Liver (tissue), 8 donors: ENCODE measurements at regions not wholly inside any gene's neighbourhood (a gene's known extent, or its start where the extent isn't known, plus 50 kb on each side); places are given as distances from the start of the nearest gene placed in this dataset.

Experiments used
- DNase-seq: peaks from one replicate; pipeline ENCODE4 v3.0.0-alpha.2; 2017; ENCODE audit warnings: low spot score
- H3K27ac ChIP-seq, 2 donors: one replicate each; pipeline ENCODE4 v1.7.0; 2013; ENCODE audit warnings: inconsistent platforms in 2 of 2, low read length in 2 of 2, control low read depth in 1 of 2, low read depth in 1 of 2, mild to moderate bottlenecking in 1 of 2
- H3K27me3 ChIP-seq, 4 donors: one replicate each; pipeline versions ENCODE4 v1.6.1 to v1.7.0; 2013; ENCODE audit warnings: low read length in 3 of 4, inconsistent platforms in 1 of 4, mild to moderate bottlenecking in 1 of 4, moderate library complexity in 1 of 4; ENCODE audit not compliant: control insufficient read depth in 4 of 4, insufficient read depth in 4 of 4
- H3K36me3 ChIP-seq, 4 donors: one replicate each; pipeline versions ENCODE4 v1.6.1 to v1.7.0; 2013; ENCODE audit warnings: low read length in 3 of 4, mild to moderate bottlenecking in 3 of 4, low read depth in 1 of 4, moderate library complexity in 1 of 4; ENCODE audit not compliant: control insufficient read depth in 4 of 4, insufficient read depth in 3 of 4
- H3K4me1 ChIP-seq, 4 donors: one replicate each; pipeline versions ENCODE4 v1.6.1 to v1.7.0; 2013; ENCODE audit warnings: low read length in 3 of 4, mild to moderate bottlenecking in 3 of 4, moderate library complexity in 1 of 4; ENCODE audit not compliant: control insufficient read depth in 4 of 4, insufficient read depth in 4 of 4
- H3K4me3 ChIP-seq, 3 donors: one replicate each; pipeline versions ENCODE4 v1.6.1 to v1.7.0; 2013; ENCODE audit warnings: low read length in 3 of 3, control low read depth in 1 of 3, low read depth in 1 of 3, mild to moderate bottlenecking in 1 of 3
- H3K9ac ChIP-seq, 2 donors: one replicate each; pipeline ENCODE4 v1.7.0; 2013; ENCODE audit warnings: low read length in 2 of 2, mild to moderate bottlenecking in 2 of 2, moderate library complexity in 2 of 2, control low read depth in 1 of 2, low read depth in 1 of 2
- H3K9me3 ChIP-seq, 4 donors: one replicate each; pipeline versions ENCODE4 v1.6.1 to v1.7.0; 2013; ENCODE audit warnings: low read length in 3 of 4; ENCODE audit not compliant: control insufficient read depth in 4 of 4
- ATF3 ChIP-seq: IDR thresholded peaks from 2 replicates; pipeline ENCODE4 v1.6.1; 2016; ENCODE audit warnings: antibody characterized with exemption
- CTCF ChIP-seq: fragments of 150-350 bp; IDR thresholded peaks from 2 replicates; pipeline ENCODE4 v1.5.1; 2017; ENCODE audit warnings: improper control_type of control experiment, low read depth, low read length; ENCODE audit not compliant: missing input control
- EGR1 ChIP-seq, 2 donors: IDR thresholded peaks; 2 replicates each; pipeline ENCODE4 v1.6.1; 2016 to 2018; ENCODE audit warnings: antibody characterized with exemption in 2 of 2, low read depth in 2 of 2
- FOXA1 ChIP-seq: IDR thresholded peaks from 2 replicates; pipeline ENCODE4 v1.6.1; 2016; ENCODE audit warnings: antibody characterized with exemption
- FOXA2 ChIP-seq: IDR thresholded peaks from 2 replicates; pipeline ENCODE4 v1.6.1; 2016; ENCODE audit warnings: antibody characterized with exemption
- GABPA ChIP-seq, 2 donors: IDR thresholded peaks in 1 of 2; conservative IDR thresholded peaks in 1 of 2; 2 replicates each; pipeline ENCODE4 v1.6.1; 2016; ENCODE audit warnings: antibody characterized with exemption in 2 of 2, mild to moderate bottlenecking in 1 of 2, moderate library complexity in 1 of 2
- HNF4A ChIP-seq, 2 donors: conservative IDR thresholded peaks; 2 replicates each; pipeline ENCODE4 v1.6.1; 2016; ENCODE audit warnings: antibody characterized with exemption in 2 of 2, mild to moderate bottlenecking in 2 of 2
- HNF4G ChIP-seq: IDR thresholded peaks from 2 replicates; pipeline ENCODE4 v1.6.1; 2016; ENCODE audit warnings: antibody characterized with exemption
- JUND ChIP-seq, 2 donors: IDR thresholded peaks; 2 replicates each; pipeline ENCODE4 v1.6.1; 2016; ENCODE audit warnings: antibody characterized with exemption in 2 of 2
- MAX ChIP-seq: IDR thresholded peaks from 2 replicates; pipeline ENCODE4 v1.6.1; 2016; ENCODE audit warnings: antibody characterized with exemption
- NR2F2 ChIP-seq: IDR thresholded peaks from 2 replicates; pipeline ENCODE4 v1.6.1; 2016; ENCODE audit warnings: antibody characterized with exemption
- RAD21 ChIP-seq, 2 donors: IDR thresholded peaks; 2 replicates each; pipeline ENCODE4 v1.6.1; 2016; ENCODE audit warnings: antibody characterized with exemption in 2 of 2, mild to moderate bottlenecking in 2 of 2
- REST ChIP-seq: IDR thresholded peaks from 2 replicates; pipeline ENCODE4 v1.6.1; 2016; ENCODE audit warnings: antibody characterized with exemption, mild to moderate bottlenecking
- RXRA ChIP-seq, 2 donors: IDR thresholded peaks; 2 replicates each; pipeline ENCODE4 v1.6.1; 2017 to 2018; ENCODE audit warnings: antibody characterized with exemption in 2 of 2, mild to moderate bottlenecking in 1 of 2
- SP1 ChIP-seq: IDR thresholded peaks from 2 replicates; pipeline ENCODE4 v1.6.1; 2018; ENCODE audit warnings: antibody characterized with exemption, mild to moderate bottlenecking
- TAF1 ChIP-seq: conservative IDR thresholded peaks from 2 replicates; pipeline ENCODE4 v1.6.1; 2016; ENCODE audit warnings: antibody characterized with exemption, mild to moderate bottlenecking
- YY1 ChIP-seq: IDR thresholded peaks from 2 replicates; pipeline ENCODE4 v1.6.1; 2016; ENCODE audit warnings: antibody characterized with exemption, mild to moderate bottlenecking
- ZBTB33 ChIP-seq: IDR thresholded peaks from 2 replicates; pipeline ENCODE4 v1.6.1; 2016; ENCODE audit warnings: antibody characterized with exemption
- WGBS: extraction: QIAGEN DNeasy Blood & Tissue Kit; methylation state at CpG from one replicate; pipeline ENCODE4 v1.1.7; 2013; 5-methylcytosine and 5-hydroxymethylcytosine counted together
- donor health status: healthy.
- donor health status: healthy.
- donor health status: healthy.
- donor health status: healthy.
- donor health status: healthy.

GRCh38 chr9:91071184-91071990 is 269.8 kb downstream of the SYK start:
- Histone ChIP-seq H3K27me3 (no peaks in the 10 kb centered on the region), H3K36me3 (no peaks in the 10 kb centered on the region), H3K9me3 (no peaks in the 10 kb centered on the region), H3K4me1 (peaks cover 0 to 4% (median 0%) of the 10 kb centered on the region in 4 donors), H3K27ac (no peak overlapping the region), H3K9ac (no peak overlapping the region), H3K4me3 (no peak overlapping the region)
- no peak for DNase-seq
- WGBS = 90% methylated on average over 17 of the region's 17 CpGs
- TF ChIP-seq ATF3 (no peak), HNF4G (no peak), RAD21 (IDR thresholded peaks at IDR 0.05) (no peak), FOXA1 (no peak), ZBTB33 (no peak), YY1 (no peak), GABPA (IDR thresholded peaks at IDR 0.05 in 1 of 2, conservative IDR thresholded peaks at IDR 0.05 in 1 of 2) (no peak), FOXA2 (no peak), NR2F2 (no peak), EGR1 (IDR thresholded peaks at IDR 0.05; ENCODE audit: low read depth in 2 of 2) (no peak), RXRA (IDR thresholded peaks at IDR 0.05) (no peak), MAX (no peak), TAF1 (no peak), CTCF (no peak), REST (no peak), JUND (IDR thresholded peaks at IDR 0.05) (no peak), HNF4A (conservative IDR thresholded peaks at IDR 0.05) (no peak), SP1 (no peak)
